ENCODE measurements at regions not wholly inside any gene's neighbourhood (a gene's known extent, or its start where the extent isn't known, plus 50 kb on each side); places are given as distances from the start of the nearest gene placed in this dataset.

GRCh38 chr3:84504761-84505160 lies 454.0 kb upstream of the CADM2 start:
- TF ChIP-seq MAZ (IDR thresholded peaks at IDR 0.05; ENCODE audit: borderline replicate concordance, low read depth, low read length) (no peak), SMC3 (IDR thresholded peaks at IDR 0.05; ENCODE audit: low read depth, low read length) (no peak), MXI1 (IDR thresholded peaks at IDR 0.05; ENCODE audit: borderline replicate concordance, low read depth, low read length) (no peak), RCOR1 (IDR thresholded peaks at IDR 0.05; ENCODE audit: insufficient replicate concordance, low read length) (no peak), CHD1 (IDR thresholded peaks at IDR 0.05; ENCODE audit: low read depth, low read length) (no peak), FOS (IDR thresholded peaks at IDR 0.05; ENCODE audit: low read depth, low read length) (no peak), RAD21 (IDR thresholded peaks at IDR 0.05; ENCODE audit: low read length) (no peak), POLR2A (IDR thresholded peaks at IDR 0.05; ENCODE audit: low read depth, low read length) (no peak), BHLHE40 (IDR thresholded peaks at IDR 0.05; ENCODE audit: low read depth, low read length) (no peak), CEBPB (IDR thresholded peaks at IDR 0.05; ENCODE audit: low read depth, low read length) (no peak), MAFK (IDR thresholded peaks at IDR 0.05; ENCODE audit: low read depth, low read length) (no peak), NFE2L2 (IDR thresholded peaks at IDR 0.05; ENCODE audit: low read depth, low read length) (no peak), RFX5 (IDR thresholded peaks at IDR 0.05; ENCODE audit: low read depth, low read length) (no peak)
- TF ChIP-seq, protein P1, sequence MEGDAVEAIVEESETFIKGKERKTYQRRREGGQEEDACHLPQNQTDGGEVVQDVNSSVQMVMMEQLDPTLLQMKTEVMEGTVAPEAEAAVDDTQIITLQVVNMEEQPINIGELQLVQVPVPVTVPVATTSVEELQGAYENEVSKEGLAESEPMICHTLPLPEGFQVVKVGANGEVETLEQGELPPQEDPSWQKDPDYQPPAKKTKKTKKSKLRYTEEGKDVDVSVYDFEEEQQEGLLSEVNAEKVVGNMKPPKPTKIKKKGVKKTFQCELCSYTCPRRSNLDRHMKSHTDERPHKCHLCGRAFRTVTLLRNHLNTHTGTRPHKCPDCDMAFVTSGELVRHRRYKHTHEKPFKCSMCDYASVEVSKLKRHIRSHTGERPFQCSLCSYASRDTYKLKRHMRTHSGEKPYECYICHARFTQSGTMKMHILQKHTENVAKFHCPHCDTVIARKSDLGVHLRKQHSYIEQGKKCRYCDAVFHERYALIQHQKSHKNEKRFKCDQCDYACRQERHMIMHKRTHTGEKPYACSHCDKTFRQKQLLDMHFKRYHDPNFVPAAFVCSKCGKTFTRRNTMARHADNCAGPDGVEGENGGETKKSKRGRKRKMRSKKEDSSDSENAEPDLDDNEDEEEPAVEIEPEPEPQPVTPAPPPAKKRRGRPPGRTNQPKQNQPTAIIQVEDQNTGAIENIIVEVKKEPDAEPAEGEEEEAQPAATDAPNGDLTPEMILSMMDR (conservative IDR thresholded peaks at IDR 0.05; ENCODE audit: low read depth, low read length) = no peak
- TF ChIP-seq, protein P2, sequence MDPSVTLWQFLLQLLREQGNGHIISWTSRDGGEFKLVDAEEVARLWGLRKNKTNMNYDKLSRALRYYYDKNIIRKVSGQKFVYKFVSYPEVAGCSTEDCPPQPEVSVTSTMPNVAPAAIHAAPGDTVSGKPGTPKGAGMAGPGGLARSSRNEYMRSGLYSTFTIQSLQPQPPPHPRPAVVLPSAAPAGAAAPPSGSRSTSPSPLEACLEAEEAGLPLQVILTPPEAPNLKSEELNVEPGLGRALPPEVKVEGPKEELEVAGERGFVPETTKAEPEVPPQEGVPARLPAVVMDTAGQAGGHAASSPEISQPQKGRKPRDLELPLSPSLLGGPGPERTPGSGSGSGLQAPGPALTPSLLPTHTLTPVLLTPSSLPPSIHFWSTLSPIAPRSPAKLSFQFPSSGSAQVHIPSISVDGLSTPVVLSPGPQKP (IDR thresholded peaks at IDR 0.05; ENCODE audit: borderline replicate concordance, low read depth, low read length) = no peak
- TF ChIP-seq, protein P3, sequence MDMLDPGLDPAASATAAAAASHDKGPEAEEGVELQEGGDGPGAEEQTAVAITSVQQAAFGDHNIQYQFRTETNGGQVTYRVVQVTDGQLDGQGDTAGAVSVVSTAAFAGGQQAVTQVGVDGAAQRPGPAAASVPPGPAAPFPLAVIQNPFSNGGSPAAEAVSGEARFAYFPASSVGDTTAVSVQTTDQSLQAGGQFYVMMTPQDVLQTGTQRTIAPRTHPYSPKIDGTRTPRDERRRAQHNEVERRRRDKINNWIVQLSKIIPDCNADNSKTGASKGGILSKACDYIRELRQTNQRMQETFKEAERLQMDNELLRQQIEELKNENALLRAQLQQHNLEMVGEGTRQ (IDR thresholded peaks at IDR 0.05; ENCODE audit: low read depth, low read length) = no peak
- H2BK120ac ChIP-seq (ENCODE audit: low read depth, low read length) = no peak overlapping the region
- no peak overlapping the region for H3K4ac ChIP-seq (ENCODE audit: low read depth, low read length)
- H4K8ac ChIP-seq (ENCODE audit: low read depth in 2 of 2, low read length in 2 of 2) = no peak overlapping the region
- H2AK9ac ChIP-seq (replicated peaks; ENCODE audit: low read depth, low read length, poor library complexity) = no peak overlapping the region
- H3K4me3 ChIP-seq (ENCODE audit: insufficient read depth, low read depth, low read length) = no peak overlapping the region
- H3K4me1 ChIP-seq (ENCODE audit: control insufficient read depth, insufficient read depth, low read length) = no peaks in the 10 kb centered on the region
- no peaks in the 10 kb centered on the region for H3K79me1 ChIP-seq (ENCODE audit: low read depth in 1 of 2, low read length in 2 of 2)
- H3K27me3 ChIP-seq (ENCODE audit: control insufficient read depth, insufficient read depth, low read length) = no peaks in the 10 kb centered on the region
- no peaks in the 10 kb centered on the region for H3K9me1 ChIP-seq (ENCODE audit: insufficient read depth, low read length)
- H3K27ac ChIP-seq (ENCODE audit: insufficient read depth, low read length) = no peak overlapping the region
- no peak overlapping the region for H4K91ac ChIP-seq (ENCODE audit: insufficient read depth, low read depth, low read length)
- in situ Hi-C loops (cut with MboI; ENCODE audit: low sequenced_read_pairs) = no loop called here
- dilution Hi-C loops (cut with HindIII; ENCODE audit: low sequenced_read_pairs, unreplicated experiment) = no loop called here
- H2AFZ ChIP-seq (replicated peaks; ENCODE audit: low read length, poor library complexity) = no peak overlapping the region
- no peak overlapping the region for H2AK5ac ChIP-seq (ENCODE audit: low read depth, low read length)
- H2BK15ac ChIP-seq (ENCODE audit: low read depth, low read length) = no peak overlapping the region
- H2BK5ac ChIP-seq (ENCODE audit: low read depth, low read length, poor library complexity, severe bottlenecking) = no peak overlapping the region
- H2BK20ac ChIP-seq (ENCODE audit: low read depth, low read length) = no peak overlapping the region
- ChIA-PET CTCF (no interaction called here), POLR2A (ENCODE audit: unreplicated experiment) (no interaction called here)
- H3K14ac ChIP-seq (replicated peaks; ENCODE audit: low read depth, low read length) = no peak overlapping the region
- intact Hi-C loops (cut with micrococcal nuclease) = no loop called here
- H3K18ac ChIP-seq (ENCODE audit: low read depth, low read length) = no peak overlapping the region
- no CpG with 5 or more reads among the region's 1 CpG for WGBS, 2 experiments (ENCODE audit: extremely low coverage in 2 of 2, insufficient read length in 1 of 2)
- DNase-seq (no peak), ATAC-seq (ENCODE audit: low read depth) (no peak)
- H4K5ac ChIP-seq (ENCODE audit: low read depth, low read length) = no peak overlapping the region
- BruUV-seq (replicated peaks) = no TSS peak
- no peak overlapping the region for H3K4me2 ChIP-seq (ENCODE audit: low read depth, low read length)
- H3K9ac ChIP-seq (ENCODE audit: low read depth, low read length) = no peak overlapping the region
- peaks cover 5% of the 10 kb centered on the region for H3K9me3 ChIP-seq (ENCODE audit: control insufficient read depth, insufficient read depth, low read length)
- H4K20me1 ChIP-seq (ENCODE audit: insufficient read depth, low read length) = no peaks in the 10 kb centered on the region
- no peak overlapping the region for H3K56ac ChIP-seq (ENCODE audit: extremely low read depth, insufficient read depth, low read length)
- H3K23ac ChIP-seq (ENCODE audit: low read depth, low read length) = no peak overlapping the region
- no peaks in the 10 kb centered on the region for H3K36me3 ChIP-seq (ENCODE audit: control insufficient read depth, insufficient read depth, low read length)

Data from IMR-90 (cell line).